ENCODE measurements at regions not wholly inside any gene's neighbourhood (a gene's known extent, or its start where the extent isn't known, plus 50 kb on each side); places are given as distances from the start of the nearest gene placed in this dataset.
"Not testable (repeated sequence)": the region's sequence is repeated elsewhere in the genome, so short reads cannot be mapped to it uniquely, and the experiment has no call there.

- DNase-seq (ENCODE audit: low read depth) = not testable (repeated sequence)
Measured at GRCh38 chr2:128598260-128598659, 279.6 kb upstream of the HS6ST1 start.

- DNase-seq (ENCODE audit: low read depth) = no peak
Measured at GRCh38 chr2:128598862-128599441, 280.3 kb upstream of the HS6ST1 start.

- no peak for DNase-seq (ENCODE audit: low read depth)
Measured at GRCh38 chr2:128599700-128600099, 281.0 kb upstream of the HS6ST1 start.

- no peak for DNase-seq (ENCODE audit: low read depth)
Measured at GRCh38 chr2:128600581-128601297, 282.1 kb upstream of the HS6ST1 start.

GRCh38 chr2:128601298-128602037 lies 282.8 kb upstream of the HS6ST1 start:
- DNase-seq (ENCODE audit: low read depth) = no peak

- no peak for DNase-seq (ENCODE audit: low read depth)
Measured at GRCh38 chr2:128602038-128602698, 283.5 kb upstream of the HS6ST1 start.

- no peak for DNase-seq (ENCODE audit: low read depth)
Measured at GRCh38 chr2:128602699-128603101, 284.0 kb upstream of the HS6ST1 start.

GRCh38 chr2:128603411-128603924 lies 284.8 kb upstream of the HS6ST1 start:
- DNase-seq (ENCODE audit: low read depth) = no peak

- no peak for DNase-seq (ENCODE audit: low read depth)
Measured at GRCh38 chr2:128604045-128604444, 285.4 kb upstream of the HS6ST1 start.

GRCh38 chr2:128604581-128604980 lies 285.9 kb upstream of the HS6ST1 start:
- DNase-seq (ENCODE audit: low read depth) = not testable (repeated sequence)

- no peak for DNase-seq (ENCODE audit: low read depth)
Measured at GRCh38 chr2:128605421-128605820, 286.8 kb upstream of the HS6ST1 start.

- no peak for DNase-seq (ENCODE audit: low read depth)
Measured at GRCh38 chr2:128605931-128606330, 287.3 kb upstream of the HS6ST1 start.

- no peak for DNase-seq (ENCODE audit: low read depth)
Measured at GRCh38 chr2:128606837-128607236, 288.2 kb upstream of the HS6ST1 start.

GRCh38 chr2:128607440-128607839 lies 288.8 kb upstream of the HS6ST1 start:
- no peak for DNase-seq (ENCODE audit: low read depth)

- DNase-seq (ENCODE audit: low read depth) = no peak
Measured at GRCh38 chr2:128607911-128608506, 289.3 kb upstream of the HS6ST1 start.

- DNase-seq (ENCODE audit: low read depth) = no peak
Measured at GRCh38 chr2:128608921-128609880, 290.5 kb upstream of the HS6ST1 start.

GRCh38 chr2:128610496-128610895 lies 291.8 kb upstream of the HS6ST1 start:
- DNase-seq (ENCODE audit: low read depth) = no peak

- no peak for DNase-seq (ENCODE audit: low read depth)
Measured at GRCh38 chr2:128611421-128612320, 293.0 kb upstream of the HS6ST1 start.

- no peak for DNase-seq (ENCODE audit: low read depth)
Measured at GRCh38 chr2:128612628-128613027, 294.0 kb upstream of the HS6ST1 start.

- DNase-seq (ENCODE audit: low read depth) = no peak
Measured at GRCh38 chr2:128613351-128613750, 294.7 kb upstream of the HS6ST1 start.
